DND-41 (cell line): ENCODE measurements at regions not wholly inside any gene's neighbourhood (a gene's known extent, or its start where the extent isn't known, plus 50 kb on each side); places are given as distances from the start of the nearest gene placed in this dataset.

Source experiments
- CTCF ChIP-seq: IDR thresholded peaks from 2 replicates; pipeline ENCODE4 v1.5.1; 2012; ENCODE audit warnings: borderline replicate concordance, low read length, moderate library complexity, mild to moderate bottlenecking; ENCODE audit not compliant: poor library complexity, severe bottlenecking; ENCODE audit errors: extremely low read depth
- EZH2 ChIP-seq: IDR thresholded peaks from 3 replicates; pipeline ENCODE4 v1.6.1; 2012; ENCODE audit warnings: borderline replicate concordance, low read depth, mild to moderate bottlenecking, moderate library complexity, low read length, inconsistent platforms; ENCODE audit not compliant: severe bottlenecking

GRCh38 chr2:239678186-239678490 lies 277.3 kb upstream of the HDAC4 start:
- TF ChIP-seq CTCF (no peak), EZH2 (no peak)
